CD4-positive, alpha-beta T cell (primary cell): ENCODE measurements at regions not wholly inside any gene's neighbourhood (a gene's known extent, or its start where the extent isn't known, plus 50 kb on each side); places are given as distances from the start of the nearest gene placed in this dataset.

Source experiments
- ATAC-seq: fragments of 200-7000 bp; cut with Tn5 transposase; one replicate; pipeline ENCODE4 v1.10.0; 2022; ENCODE audit warnings: mild to moderate bottlenecking; ENCODE audit not compliant: poor library complexity
- CTCF ChIA-PET: fragments of 350-600 bp; sonication (Branson Sonifier 250); formaldehyde crosslinking; loops from one replicate; lab custom pipeline; 2021; ENCODE audit warnings: antibody characterized with exemption, inconsistent platforms; lab: Charles Lee
- POLR2A ChIA-PET: fragments of 350-600 bp; sonication (Branson Sonifier 250); formaldehyde crosslinking; loops from one replicate; lab custom pipeline; 2021; ENCODE audit warnings: antibody characterized with exemption, inconsistent platforms; lab: Charles Lee
- DNase-seq, 14 experiments: peaks; one replicate each; pipeline ENCODE4 v3.0.0-alpha.2; 2013 to 2020; ENCODE audit warnings: mixed read lengths in 2 of 14
- H3K27ac ChIP-seq, 2 donors: one replicate each; pipeline versions ENCODE4 v1.5.1 to v1.7.0; 2013; ENCODE audit warnings: low read length in 2 of 2, low read depth in 1 of 2, mild to moderate bottlenecking in 1 of 2
- H3K27me3 ChIP-seq, 2 experiments: 1 replicate in 1 of 2; 2 replicates in 1 of 2; pipeline versions ENCODE4 v1.6.1 to v1.7.0; 2013; ENCODE audit warnings: low read length in 2 of 2, control low read depth in 1 of 2, mild to moderate bottlenecking in 1 of 2, moderate library complexity in 1 of 2; ENCODE audit not compliant: insufficient read depth in 2 of 2, control insufficient read depth in 1 of 2
- H3K36me3 ChIP-seq: one replicate; pipeline ENCODE4 v1.6.1; 2013; ENCODE audit warnings: low read length, control low read depth; ENCODE audit not compliant: insufficient read depth
- H3K4me1 ChIP-seq: one replicate; pipeline ENCODE4 v1.6.1; 2013; ENCODE audit warnings: low read length, control low read depth; ENCODE audit not compliant: insufficient read depth
- H3K4me3 ChIP-seq: one replicate; pipeline ENCODE4 v1.5.1; 2013; ENCODE audit warnings: mild to moderate bottlenecking, low read length, moderate library complexity
- H3K9me3 ChIP-seq, 2 experiments: 1 replicate in 1 of 2; 2 replicates in 1 of 2; pipeline versions ENCODE4 v1.6.1 to v1.7.0; 2013; ENCODE audit warnings: low read length in 2 of 2, mild to moderate bottlenecking in 2 of 2, control low read depth in 1 of 2, moderate library complexity in 1 of 2; ENCODE audit not compliant: control insufficient read depth in 1 of 2, insufficient read depth in 1 of 2
- H3K27ac Mint-ChIP-seq: one replicate; pipeline ENCODE4 v1.8.0; 2020; ENCODE audit warnings: mixed read lengths
- H3K27me3 Mint-ChIP-seq: one replicate; pipeline ENCODE4 v1.8.0; 2021; ENCODE audit warnings: mixed read lengths
- H3K36me3 Mint-ChIP-seq: one replicate; pipeline ENCODE4 v1.8.0; 2021; ENCODE audit warnings: low read depth, mixed read lengths
- H3K4me1 Mint-ChIP-seq: one replicate; pipeline ENCODE4 v1.8.0; 2021; ENCODE audit warnings: low read depth, mixed read lengths
- H3K4me3 Mint-ChIP-seq: one replicate; pipeline ENCODE4 v1.8.0; 2020; ENCODE audit warnings: mild to moderate bottlenecking, mixed read lengths
- H3K9me3 Mint-ChIP-seq: one replicate; pipeline ENCODE4 v1.8.0; 2020; ENCODE audit warnings: mixed read lengths
- CTCF ChIP-seq: fragments of 200-600 bp; IDR thresholded peaks from one replicate; pipeline ENCODE4 v1.8.0; 2022; ENCODE audit warnings: antibody characterized with exemption, mild to moderate bottlenecking
- intact Hi-C, 2 experiments: fragments of 100-400 bp; cut with DNase I in 1 of 2; cut with micrococcal nuclease in 1 of 2; formaldehyde crosslinking; loops; one replicate each; pipeline versions ENCODE4 v1.15.1 to v1.9.0; 2023 to 2025; cut with DNase I, micrococcal nuclease

GRCh38 chr2:163419000-163419830 is 316.6 kb downstream of the FIGN start:
- CTCF ChIA-PET: no interaction called here

GRCh38 chr2:163417596-163418337 is 318.0 kb downstream of the FIGN start:
- DNase-seq (no peak), ATAC-seq (no peak)
- ChIA-PET POLR2A (no interaction called here), CTCF (no interaction called here)
- TF ChIP-seq CTCF: no peak
- H3K27me3 ChIP-seq: no peaks in the 10 kb centered on the region
- Mint-ChIP-seq H3K4me3 (no peak overlapping the region), H3K27me3 (no peaks in the 10 kb centered on the region), H3K36me3 (no peaks in the 10 kb centered on the region), H3K27ac (no peak overlapping the region), H3K9me3 (peaks cover 4% of the 10 kb centered on the region), H3K4me1 (no peaks in the 10 kb centered on the region)
- H3K4me3 ChIP-seq: no peak overlapping the region
- H3K27ac ChIP-seq: no peak overlapping the region
- no peaks in the 10 kb centered on the region for H3K4me1 ChIP-seq
- H3K9me3 ChIP-seq: no peaks in the 10 kb centered on the region
- H3K36me3 ChIP-seq: no peaks in the 10 kb centered on the region
- intact Hi-C loops: no loop called here

More at GRCh38 chr2:163419000-163419830, 316.6 kb downstream of the FIGN start:
- H3K4me1 ChIP-seq: no peaks in the 10 kb centered on the region
- ATAC-seq (no peak), DNase-seq (no peak)
- H3K36me3 Mint-ChIP-seq: no peaks in the 10 kb centered on the region
- no peak for TF ChIP-seq CTCF
- no peaks in the 10 kb centered on the region for H3K36me3 ChIP-seq
- H3K4me3 ChIP-seq: no peak overlapping the region
- no peaks in the 10 kb centered on the region for H3K9me3 ChIP-seq
- H3K27me3 Mint-ChIP-seq: no peaks in the 10 kb centered on the region
- POLR2A ChIA-PET: no interaction called here
- H3K27me3 ChIP-seq: no peaks in the 10 kb centered on the region
- peaks cover 6% of the 10 kb centered on the region for H3K9me3 Mint-ChIP-seq
- no peak overlapping the region for H3K27ac ChIP-seq
- no peaks in the 10 kb centered on the region for H3K4me1 Mint-ChIP-seq
- H3K4me3 Mint-ChIP-seq: no peak overlapping the region
- no peak overlapping the region for H3K27ac Mint-ChIP-seq
- intact Hi-C loops: no loop called here

- Histone ChIP-seq H3K36me3 (no peaks in the 10 kb centered on the region), H3K27me3 (no peaks in the 10 kb centered on the region), H3K27ac (no peak overlapping the region), H3K4me1 (no peaks in the 10 kb centered on the region), H3K4me3 (no peak overlapping the region), H3K9me3 (no peaks in the 10 kb centered on the region)
- DNase-seq (no peak), ATAC-seq (no peak)
- Mint-ChIP-seq H3K36me3 (no peaks in the 10 kb centered on the region), H3K9me3 (peaks cover 5% of the 10 kb centered on the region), H3K4me1 (no peaks in the 10 kb centered on the region), H3K27ac (no peak overlapping the region), H3K4me3 (no peak overlapping the region), H3K27me3 (no peaks in the 10 kb centered on the region)
- CTCF ChIA-PET: no interaction called here
- intact Hi-C loops: no loop called here
- POLR2A ChIA-PET: no interaction called here
- TF ChIP-seq CTCF: no peak
Measured at GRCh38 chr2:163414121-163414520, 321.7 kb downstream of the FIGN start.
